C1 segment of cervical spinal cord (tissue), 14 donors: ENCODE measurements at regions not wholly inside any gene's neighbourhood (a gene's known extent, or its start where the extent isn't known, plus 50 kb on each side); places are given as distances from the start of the nearest gene placed in this dataset.

Experiments used
- DNase-seq, 14 donors: peaks; one replicate each; lab custom pipeline; 2025; lab: John Stamatoyannopoulos, UW

- no peak for DNase-seq
These were observed 112.5 kb upstream of the SLC44A3 start for GRCh38 chr1:94707321-94708298.

GRCh38 chr1:94702442-94702815 is 117.7 kb upstream of the SLC44A3 start:
- DNase-seq: no peak

- DNase-seq: no peak
These were observed 118.2 kb upstream of the SLC44A3 start for GRCh38 chr1:94701796-94702441.

DNA sequence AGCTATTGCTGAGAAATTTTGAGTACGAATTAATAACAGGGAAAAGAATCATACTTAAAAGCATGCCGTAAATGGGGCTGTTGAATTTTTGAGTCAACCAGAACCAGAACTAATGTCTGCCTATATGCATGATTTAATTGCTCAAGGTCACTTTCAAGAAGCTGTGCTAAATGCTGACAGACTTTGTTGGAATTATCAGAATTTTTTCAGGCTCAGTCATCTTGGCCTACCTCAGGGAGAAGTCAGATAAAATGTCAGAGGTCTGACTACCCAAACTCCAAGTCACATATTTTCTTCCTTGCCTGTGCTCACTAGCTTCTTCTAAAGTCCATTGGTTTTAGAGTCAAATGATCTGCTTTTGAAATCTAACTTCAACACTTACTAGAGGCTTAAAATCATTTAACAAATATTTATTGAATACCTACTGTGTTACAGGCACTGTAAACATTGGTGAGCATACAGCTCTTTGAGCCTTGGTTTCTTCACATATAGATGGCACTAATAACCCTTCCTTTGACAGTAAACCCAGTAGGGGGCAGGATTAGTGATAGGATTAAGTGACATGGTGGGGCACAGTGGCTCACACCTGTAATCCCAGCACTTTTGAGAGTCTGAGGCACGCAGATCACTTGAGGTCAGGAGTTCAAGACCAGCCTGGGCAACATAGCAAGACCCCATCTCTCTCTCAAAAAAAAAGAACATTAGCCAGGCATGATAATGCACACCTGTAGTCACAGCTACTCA is 121.2 kb upstream of the SLC44A3 start:
- DNase-seq: no peak

- no peak for DNase-seq
These were observed 121.8 kb upstream of the SLC44A3 start for GRCh38 chr1:94698356-94698755.

DNA sequence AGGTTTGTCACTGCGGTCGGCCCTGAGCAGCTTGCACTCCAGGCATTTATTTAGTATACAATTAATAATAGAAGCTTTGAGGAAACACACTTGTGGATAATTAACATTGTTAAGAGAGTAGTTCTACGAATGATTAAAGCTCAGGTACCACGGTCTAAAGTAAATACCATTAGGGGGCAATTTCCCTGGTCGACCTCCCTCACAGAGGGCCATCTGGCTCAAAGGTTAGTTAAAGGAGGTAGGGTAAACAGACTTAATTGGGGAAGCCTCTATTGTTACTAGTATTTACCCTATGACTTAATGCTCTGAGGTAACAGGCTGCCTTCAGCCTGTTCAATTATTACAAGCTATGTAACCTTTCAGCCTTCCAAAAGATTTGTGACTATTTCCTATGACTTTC is 122.3 kb upstream of the SLC44A3 start:
- DNase-seq: no peak

- no peak for DNase-seq
These were observed 125.8 kb upstream of the SLC44A3 start for GRCh38 chr1:94694226-94694915.

GRCh38 chr1:94693435-94693834 is 126.7 kb upstream of the SLC44A3 start:
- DNase-seq: no peak

GRCh38 chr1:94693029-94693428 is 127.1 kb upstream of the SLC44A3 start:
- no peak for DNase-seq

DNA sequence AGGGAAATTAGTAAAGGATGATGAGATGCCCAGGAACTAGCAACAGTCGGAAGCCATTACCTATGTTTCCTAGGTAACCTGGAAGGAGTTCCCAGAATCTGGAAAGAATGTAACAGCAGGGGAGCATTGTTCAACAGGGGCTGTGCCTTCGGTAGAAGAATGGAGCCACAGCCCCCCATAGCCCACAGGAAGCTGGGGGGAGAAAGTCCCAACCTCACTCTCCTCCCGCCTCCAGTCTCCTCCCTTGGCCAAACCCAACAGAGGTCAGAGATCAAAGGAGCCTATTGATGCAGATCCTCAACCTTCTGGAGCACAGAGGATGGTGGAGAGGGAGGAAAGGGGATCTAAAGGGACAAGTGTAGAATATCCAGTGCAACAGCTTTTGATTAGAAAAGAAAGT is 131.5 kb upstream of the SLC44A3 start:
- DNase-seq: no peak

DNA sequence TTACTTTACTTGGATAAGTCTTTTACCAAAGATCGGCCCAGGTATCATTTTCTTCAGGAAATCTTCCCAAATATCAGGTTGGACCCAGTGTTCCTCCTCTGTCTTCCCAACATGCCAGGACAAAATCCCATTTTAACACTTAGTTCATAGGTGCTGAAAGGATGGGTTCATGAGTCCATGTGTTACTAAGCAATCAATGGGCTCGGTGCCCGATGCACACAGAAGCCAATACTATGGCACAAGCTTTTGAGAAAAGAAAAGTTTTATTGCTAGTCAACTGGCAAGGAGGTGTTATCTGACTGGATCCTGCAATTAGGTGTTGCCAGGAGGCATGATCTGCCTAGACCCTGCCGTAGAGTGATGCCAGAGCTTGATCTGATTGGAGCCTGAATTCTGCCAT is 133.3 kb upstream of the SLC44A3 start:
- DNase-seq: no peak

DNA sequence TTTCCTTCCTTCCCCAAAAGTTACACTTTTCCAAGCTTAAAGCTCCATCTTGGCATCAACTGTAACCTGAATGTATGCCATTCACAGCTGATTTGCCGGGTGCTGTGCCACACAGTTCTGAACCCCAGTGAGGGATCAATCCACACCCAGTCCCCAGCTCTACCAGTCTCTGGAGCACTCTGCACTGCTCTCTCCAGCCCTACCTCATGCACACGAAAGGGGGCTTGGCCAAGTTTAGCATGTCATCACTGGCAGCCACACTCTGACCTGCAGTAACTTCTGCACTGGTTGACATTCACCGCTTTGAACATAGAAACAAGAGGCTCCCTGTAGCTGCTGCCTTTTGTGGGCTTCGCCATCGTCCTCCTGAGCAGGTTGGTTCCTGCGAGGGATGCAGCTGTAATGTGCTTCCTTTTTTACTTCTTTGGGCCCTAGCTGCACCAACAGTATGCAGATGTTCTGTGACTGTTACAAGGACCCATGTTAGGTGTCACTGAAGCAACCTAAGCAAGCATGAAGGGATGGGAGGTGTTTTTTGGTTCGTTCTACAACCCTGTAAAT is 135.4 kb upstream of the SLC44A3 start:
- no peak for DNase-seq

DNA sequence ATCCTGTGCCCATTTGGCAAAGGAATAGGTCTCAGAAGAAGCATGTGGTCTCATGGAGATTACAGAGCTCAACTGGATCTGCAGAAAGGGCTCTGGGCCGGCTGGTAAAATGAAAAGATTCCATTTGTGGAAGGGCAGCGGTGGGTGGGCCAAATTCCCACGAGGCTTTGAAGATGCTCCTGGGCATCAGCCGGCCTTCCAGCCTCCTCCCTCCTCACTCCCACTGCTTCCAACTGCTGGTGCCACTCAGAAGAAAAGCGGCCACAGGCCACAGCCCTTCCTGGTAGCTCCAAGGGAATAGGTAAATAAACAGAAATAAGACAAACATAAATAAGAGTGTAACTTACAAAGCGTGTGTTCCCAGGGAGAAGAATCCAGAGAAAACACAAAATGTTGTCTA is 136.3 kb upstream of the SLC44A3 start:
- DNase-seq: no peak

DNA sequence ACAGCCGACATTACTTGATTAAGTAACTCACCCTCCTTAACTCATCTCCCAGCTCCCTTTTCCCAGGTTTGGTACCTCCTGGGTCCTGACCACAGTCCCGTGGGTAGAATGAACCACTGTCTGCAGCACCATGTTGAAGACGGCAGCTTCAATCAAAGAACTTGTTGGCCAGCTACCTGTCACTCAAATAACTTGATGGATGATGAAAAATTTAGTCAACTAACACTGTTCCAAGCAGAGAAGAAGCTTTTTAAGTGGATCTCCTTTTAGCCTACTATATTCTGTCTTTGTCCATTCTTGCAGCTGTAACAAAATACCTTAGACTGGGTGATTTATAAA is 138.4 kb upstream of the F3 start:
- DNase-seq: no peak

DNA sequence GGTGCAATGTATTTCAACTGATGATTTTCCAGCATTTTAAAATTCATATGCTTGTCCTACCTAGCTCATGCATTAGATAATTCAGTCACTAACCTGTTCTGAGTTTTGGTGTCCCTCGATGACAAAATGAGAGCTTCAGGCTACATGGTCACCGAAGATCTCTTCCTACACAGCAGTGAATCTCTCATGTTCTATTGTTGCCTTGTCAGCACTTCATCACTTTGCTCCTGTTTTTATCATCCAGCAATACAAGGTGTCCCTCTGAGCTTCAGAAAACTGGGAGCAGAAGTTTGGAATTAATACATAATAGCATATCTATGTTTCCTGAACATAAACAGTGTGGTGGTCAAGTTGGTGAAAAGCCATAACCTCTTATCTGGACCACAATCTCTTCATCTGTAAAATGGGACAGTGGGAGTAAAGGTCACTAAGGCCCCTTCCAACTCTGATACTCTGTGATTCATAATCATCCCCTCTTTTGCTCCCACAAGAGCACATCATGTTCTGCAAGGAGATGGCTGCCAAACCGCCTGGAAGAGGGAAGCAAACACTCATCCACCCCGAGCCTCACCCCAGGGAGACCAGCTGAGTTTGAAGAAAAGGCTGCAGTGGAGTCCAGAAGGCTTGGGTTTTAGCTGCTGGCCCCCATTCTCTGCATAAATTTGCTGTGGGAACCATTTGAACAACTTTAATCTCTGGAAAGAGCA is 137.9 kb upstream of the F3 start:
- DNase-seq: no peak

GRCh38 chr1:94678202-94678848 is 136.8 kb upstream of the F3 start:
- no peak for DNase-seq

- no peak for DNase-seq
These were observed 136.2 kb upstream of the F3 start for GRCh38 chr1:94677714-94678113.

- no peak for DNase-seq
These were observed 135.5 kb upstream of the F3 start for GRCh38 chr1:94677087-94677486.

DNA sequence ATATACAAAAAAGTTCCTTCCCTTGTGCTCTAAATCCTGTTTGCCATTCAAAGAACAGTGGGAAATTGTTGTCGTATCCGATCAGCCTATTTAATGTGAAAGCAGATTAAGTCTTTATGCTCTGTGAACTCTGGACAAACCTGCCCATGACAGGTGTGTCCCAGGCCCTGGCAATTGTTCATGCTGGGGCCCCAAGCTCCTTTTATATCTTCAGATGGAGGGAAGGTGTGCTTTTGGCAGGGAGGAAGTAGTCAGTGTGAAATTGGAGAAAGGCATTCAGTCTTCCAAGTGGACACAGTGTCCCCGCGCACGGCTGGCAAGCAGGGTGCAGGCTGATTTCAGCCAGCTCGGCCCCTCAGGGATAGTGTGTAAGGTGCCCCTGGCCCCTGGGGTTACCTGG is 135.1 kb upstream of the F3 start:
- no peak for DNase-seq

- no peak for DNase-seq
These were observed 133.8 kb upstream of the F3 start for GRCh38 chr1:94675373-94675772.
